GM19438 (cell line): ENCODE measurements at regions not wholly inside any gene's neighbourhood (a gene's known extent, or its start where the extent isn't known, plus 50 kb on each side); places are given as distances from the start of the nearest gene placed in this dataset.

ENCODE experiments used
- ATAC-seq: cut with Tn5 transposase; IDR thresholded peaks from one replicate; pipeline ENCODE4 v1.9.1; 2021; ENCODE audit warnings: low read depth; ENCODE audit not compliant: unreplicated experiment

GRCh38 chr17:12519956-12520594 lies 145.6 kb upstream of the MYOCD start:
- ATAC-seq: no peak

GRCh38 chr17:12521416-12521815 lies 144.3 kb upstream of the MYOCD start:
- no peak for ATAC-seq

- no peak for ATAC-seq
Measured at GRCh38 chr17:12522336-12522735, 143.4 kb upstream of the MYOCD start.

GRCh38 chr17:12522743-12523183 lies 142.9 kb upstream of the MYOCD start:
- ATAC-seq: no peak

- no peak for ATAC-seq
Measured at GRCh38 chr17:12523244-12523643, 142.4 kb upstream of the MYOCD start.

- no peak for ATAC-seq
Measured at GRCh38 chr17:12528036-12528435, 137.7 kb upstream of the MYOCD start.

- ATAC-seq: no peak
Measured at GRCh38 chr17:12530161-12530560, 135.5 kb upstream of the MYOCD start.

GRCh38 chr17:12536021-12536420 lies 129.7 kb upstream of the MYOCD start:
- no peak for ATAC-seq

GRCh38 chr17:12536472-12536871 lies 129.2 kb upstream of the MYOCD start:
- no peak for ATAC-seq

GRCh38 chr17:12537436-12537835 lies 128.3 kb upstream of the MYOCD start:
- ATAC-seq: no peak

- no peak for ATAC-seq
Measured at GRCh38 chr17:12538003-12538402, 127.7 kb upstream of the MYOCD start.

GRCh38 chr17:12545877-12546513 lies 119.7 kb upstream of the MYOCD start:
- peak; percentile 60 for ATAC-seq

- ATAC-seq: no peak
Measured at GRCh38 chr17:12546983-12547382, 118.7 kb upstream of the MYOCD start.

- ATAC-seq: no peak
Measured at GRCh38 chr17:12547831-12548230, 117.9 kb upstream of the MYOCD start.

GRCh38 chr17:12548558-12548957 lies 117.1 kb upstream of the MYOCD start:
- no peak for ATAC-seq

GRCh38 chr17:12549499-12550041 lies 116.1 kb upstream of the MYOCD start:
- ATAC-seq: no peak

GRCh38 chr17:12553625-12554024 lies 112.1 kb upstream of the MYOCD start:
- ATAC-seq: no peak

- no peak for ATAC-seq
Measured at GRCh38 chr17:12554251-12554650, 111.4 kb upstream of the MYOCD start.

GRCh38 chr17:12566291-12566690 lies 99.4 kb upstream of the MYOCD start:
- no peak for ATAC-seq

GRCh38 chr17:12567077-12568053 lies 98.3 kb upstream of the MYOCD start:
- ATAC-seq: no peak
